ENCODE measurements at regions not wholly inside any gene's neighbourhood (a gene's known extent, or its start where the extent isn't known, plus 50 kb on each side); places are given as distances from the start of the nearest gene placed in this dataset.

DNA sequence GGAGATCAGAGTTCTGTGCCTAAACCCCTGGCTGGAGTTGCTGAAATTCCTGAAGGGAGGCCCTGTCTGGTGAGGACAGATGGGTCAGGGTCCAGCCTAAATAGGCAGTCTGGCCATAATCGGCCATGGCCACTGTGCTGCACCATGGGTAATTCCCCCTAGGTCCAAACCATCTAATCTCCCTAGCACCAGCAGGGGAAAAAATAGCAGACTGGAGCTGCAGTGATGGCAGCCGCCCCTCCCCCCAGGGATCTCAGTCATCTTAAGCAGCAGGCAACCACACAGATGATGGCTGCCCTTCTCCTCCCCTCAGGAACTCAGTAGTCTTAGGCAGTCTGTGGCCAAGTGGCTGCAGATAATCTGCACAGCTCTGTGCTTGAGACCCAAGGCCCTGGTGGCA, 68.4 kb upstream of the CD96 start:
- no peaks in the 10 kb centered on the region for H3K27me3 Mint-ChIP-seq (ENCODE audit: low read depth)
- H3K4me1 Mint-ChIP-seq = peaks cover 30% of the 10 kb centered on the region
- TF ChIP-seq, protein P1, sequence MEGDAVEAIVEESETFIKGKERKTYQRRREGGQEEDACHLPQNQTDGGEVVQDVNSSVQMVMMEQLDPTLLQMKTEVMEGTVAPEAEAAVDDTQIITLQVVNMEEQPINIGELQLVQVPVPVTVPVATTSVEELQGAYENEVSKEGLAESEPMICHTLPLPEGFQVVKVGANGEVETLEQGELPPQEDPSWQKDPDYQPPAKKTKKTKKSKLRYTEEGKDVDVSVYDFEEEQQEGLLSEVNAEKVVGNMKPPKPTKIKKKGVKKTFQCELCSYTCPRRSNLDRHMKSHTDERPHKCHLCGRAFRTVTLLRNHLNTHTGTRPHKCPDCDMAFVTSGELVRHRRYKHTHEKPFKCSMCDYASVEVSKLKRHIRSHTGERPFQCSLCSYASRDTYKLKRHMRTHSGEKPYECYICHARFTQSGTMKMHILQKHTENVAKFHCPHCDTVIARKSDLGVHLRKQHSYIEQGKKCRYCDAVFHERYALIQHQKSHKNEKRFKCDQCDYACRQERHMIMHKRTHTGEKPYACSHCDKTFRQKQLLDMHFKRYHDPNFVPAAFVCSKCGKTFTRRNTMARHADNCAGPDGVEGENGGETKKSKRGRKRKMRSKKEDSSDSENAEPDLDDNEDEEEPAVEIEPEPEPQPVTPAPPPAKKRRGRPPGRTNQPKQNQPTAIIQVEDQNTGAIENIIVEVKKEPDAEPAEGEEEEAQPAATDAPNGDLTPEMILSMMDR (IDR thresholded peaks at IDR 0.05; ENCODE audit: unreplicated experiment) = no peak
- peaks cover 29% of the 10 kb centered on the region for H3K9me3 Mint-ChIP-seq
- no peak overlapping the region for H3K27ac Mint-ChIP-seq
- DNase-seq (ENCODE audit: low spot score in 2 of 2, unreplicated experiment in 2 of 2) = no peak
- H3K36me3 Mint-ChIP-seq = peaks cover 11% of the 10 kb centered on the region
- no peak overlapping the region for H3K4me3 Mint-ChIP-seq

DNA sequence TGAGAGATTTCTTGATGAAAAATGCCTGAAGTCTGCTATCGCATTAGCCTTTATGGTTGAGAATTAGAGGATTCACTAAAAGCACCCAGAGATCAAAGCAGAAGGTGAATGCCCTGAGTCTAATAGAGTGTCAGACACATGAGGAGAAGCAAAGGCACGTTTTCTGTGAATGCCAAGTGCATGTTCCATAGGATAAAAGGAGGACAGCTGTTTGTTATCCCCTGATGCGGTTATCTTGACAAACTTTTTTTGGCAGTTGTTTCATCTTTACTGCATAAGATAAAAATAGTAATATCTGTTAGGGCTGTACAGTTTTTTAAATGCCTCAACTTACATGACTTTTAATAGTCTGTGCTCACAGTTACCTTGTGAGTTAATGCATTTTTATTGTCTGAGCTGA, 65.3 kb upstream of the CD96 start:
- DNase-seq (ENCODE audit: low spot score in 2 of 2, unreplicated experiment in 2 of 2) = no peak
- TF ChIP-seq, protein P1 (IDR thresholded peaks at IDR 0.05; ENCODE audit: unreplicated experiment) = no peak
- Mint-ChIP-seq H3K36me3 (peaks cover 4% of the 10 kb centered on the region), H3K4me3 (no peak overlapping the region), H3K27ac (peak overlapping the region; percentile 81), H3K4me1 (peaks cover 30% of the 10 kb centered on the region), H3K27me3 (ENCODE audit: low read depth) (no peaks in the 10 kb centered on the region), H3K9me3 (peaks cover 6% of the 10 kb centered on the region)

GRCh38 chr3:111480091-111480490, 61.9 kb upstream of the CD96 start:
- Mint-ChIP-seq H3K36me3 (no peaks in the 10 kb centered on the region), H3K4me1 (peaks cover 27% of the 10 kb centered on the region), H3K4me3 (no peak overlapping the region), H3K9me3 (peaks cover 7% of the 10 kb centered on the region), H3K27ac (no peak overlapping the region), H3K27me3 (ENCODE audit: low read depth) (no peaks in the 10 kb centered on the region)
- TF ChIP-seq, protein P1 (IDR thresholded peaks at IDR 0.05; ENCODE audit: unreplicated experiment) = no peak
- no peak for DNase-seq (ENCODE audit: low spot score in 2 of 2, unreplicated experiment in 2 of 2)

GRCh38 chr3:111481551-111481950, 60.4 kb upstream of the CD96 start:
- TF ChIP-seq, protein P1 (IDR thresholded peaks at IDR 0.05; ENCODE audit: unreplicated experiment) = no peak
- Mint-ChIP-seq H3K27me3 (ENCODE audit: low read depth) (no peaks in the 10 kb centered on the region), H3K36me3 (no peaks in the 10 kb centered on the region), H3K4me3 (no peak overlapping the region), H3K9me3 (peaks cover 9% of the 10 kb centered on the region), H3K4me1 (peaks cover 25% of the 10 kb centered on the region), H3K27ac (no peak overlapping the region)
- no peak for DNase-seq (ENCODE audit: low spot score in 2 of 2, unreplicated experiment in 2 of 2)

DNA sequence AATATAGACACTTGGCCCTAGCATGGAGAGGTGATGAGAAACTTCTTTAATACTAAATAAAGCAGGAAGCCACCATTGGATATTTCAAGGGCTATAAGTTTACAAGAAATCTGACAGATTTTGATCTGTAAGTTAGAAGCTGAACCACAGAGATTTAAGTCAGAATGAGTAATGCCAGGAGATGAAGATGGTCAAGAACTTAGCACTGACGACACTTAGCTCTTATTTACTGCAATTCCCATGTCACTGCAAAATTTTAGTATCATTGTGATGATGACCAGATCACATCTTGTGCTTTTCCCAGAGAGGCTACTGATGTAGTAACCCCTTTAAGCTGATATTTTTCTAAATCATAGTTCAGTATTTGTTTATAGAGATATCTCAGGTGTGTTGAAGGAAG, 59.4 kb upstream of the CD96 start:
- peaks cover 13% of the 10 kb centered on the region for H3K9me3 Mint-ChIP-seq
- H3K27ac Mint-ChIP-seq = no peak overlapping the region
- no peaks in the 10 kb centered on the region for H3K27me3 Mint-ChIP-seq (ENCODE audit: low read depth)
- peaks cover 15% of the 10 kb centered on the region for H3K4me1 Mint-ChIP-seq
- TF ChIP-seq, protein P1 (IDR thresholded peaks at IDR 0.05; ENCODE audit: unreplicated experiment) = no peak
- DNase-seq (ENCODE audit: low spot score in 2 of 2, unreplicated experiment in 2 of 2) = no peak
- peaks cover 3% of the 10 kb centered on the region for H3K36me3 Mint-ChIP-seq
- H3K4me3 Mint-ChIP-seq = no peak overlapping the region

DNA sequence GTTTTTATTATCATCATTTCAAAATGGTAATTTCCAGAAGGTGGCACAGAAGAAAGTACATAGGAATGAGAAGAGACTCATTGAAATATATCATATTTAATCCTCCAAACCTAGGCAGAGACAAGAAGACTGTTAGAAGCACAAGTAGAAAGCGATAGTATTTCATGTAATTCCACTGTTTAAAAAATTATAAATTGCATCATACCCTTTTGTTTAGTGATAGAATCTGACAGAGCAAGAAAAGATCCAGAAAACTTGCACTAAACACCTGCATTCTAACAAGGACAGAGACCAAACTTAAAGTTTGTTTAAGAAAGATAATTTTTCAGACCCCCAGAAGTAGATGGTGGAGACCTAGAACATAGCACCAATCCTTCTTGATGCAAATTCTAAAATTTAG, 56.9 kb upstream of the CD96 start:
- H3K36me3 Mint-ChIP-seq = peaks cover 3% of the 10 kb centered on the region
- H3K4me3 Mint-ChIP-seq = no peak overlapping the region
- H3K27ac Mint-ChIP-seq = peak overlapping the region; percentile 26
- peaks cover 28% of the 10 kb centered on the region for H3K9me3 Mint-ChIP-seq
- H3K4me1 Mint-ChIP-seq = peaks cover 13% of the 10 kb centered on the region
- DNase-seq (ENCODE audit: low spot score in 2 of 2, unreplicated experiment in 2 of 2) = no peak
- no peaks in the 10 kb centered on the region for H3K27me3 Mint-ChIP-seq (ENCODE audit: low read depth)
- TF ChIP-seq, protein P1 (IDR thresholded peaks at IDR 0.05; ENCODE audit: unreplicated experiment) = no peak

Data from mesothelial cell of epicardium (in vitro differentiated cells).